OCI-LY7 (cell line): ENCODE measurements at regions not wholly inside any gene's neighbourhood (a gene's known extent, or its start where the extent isn't known, plus 50 kb on each side); places are given as distances from the start of the nearest gene placed in this dataset.

Experiments
- BruUV-seq: library from RNA; stranded (reverse); fragments of 400-500 nt; replicated peaks from 2 replicates; lab custom pipeline; 2021; lab: Mats Ljungman, UMichigan
- CTCF ChIA-PET: fragments of 300-600 bp; sonication (Branson Sonifier 250); formaldehyde crosslinking; loops from one replicate; lab custom pipeline; 2022; ENCODE audit warnings: antibody characterized with exemption; ENCODE audit not compliant: unreplicated experiment; lab: Charles Lee
- POLR2A ChIA-PET: fragments of 300-600 bp; sonication (Branson Sonifier 250); formaldehyde crosslinking; loops from one replicate; lab custom pipeline; 2022; ENCODE audit warnings: antibody characterized with exemption; lab: Charles Lee
- DNase-seq: peaks from one replicate; pipeline ENCODE4 v3.0.0-alpha.2; 2015; ENCODE audit warnings: low spot score
- H2AFZ ChIP-seq: fragments of 200-600 bp; sonication (generic), shearing (Covaris generic); 2 replicates; pipeline ENCODE4 v1.6.1; 2014; ENCODE audit warnings: mild to moderate bottlenecking, antibody characterized with exemption, low read length, moderate library complexity
- H3K27ac ChIP-seq: fragments of 200-600 bp; sonication (generic); 2 replicates; pipeline ENCODE4 v1.5.1; 2014; ENCODE audit warnings: mixed run types, low read depth, mild to moderate bottlenecking, moderate library complexity, low read length, inconsistent platforms; ENCODE audit not compliant: poor library complexity, severe bottlenecking
- H3K36me3 ChIP-seq: fragments of 200-600 bp; sonication (generic); 2 replicates; pipeline ENCODE4 v1.6.1; 2014; ENCODE audit warnings: mild to moderate bottlenecking, antibody characterized with exemption, low read length, moderate library complexity, mixed read lengths; ENCODE audit not compliant: insufficient read depth
- H3K4me1 ChIP-seq: fragments of 200-600 bp; sonication (generic); 2 replicates; pipeline ENCODE4 v1.5.1; 2014; ENCODE audit warnings: mild to moderate bottlenecking, low read length; ENCODE audit not compliant: insufficient read depth, poor library complexity, severe bottlenecking
- H3K4me2 ChIP-seq: fragments of 200-600 bp; sonication (generic); 2 replicates; pipeline ENCODE4 v1.6.1; 2014; ENCODE audit warnings: mild to moderate bottlenecking, low read length
- H3K4me3 ChIP-seq: fragments of 200-600 bp; sonication (generic); 2 replicates; pipeline ENCODE4 v1.5.1; 2014; ENCODE audit warnings: mild to moderate bottlenecking, low read depth, low read length; ENCODE audit not compliant: poor library complexity, severe bottlenecking
- H3K79me2 ChIP-seq: fragments of 200-600 bp; sonication (generic); 2 replicates; pipeline ENCODE4 v1.6.1; 2016; ENCODE audit warnings: low read depth, mild to moderate bottlenecking, low read length, moderate library complexity, mixed read lengths; ENCODE audit not compliant: insufficient read depth
- H3K9me2 ChIP-seq: fragments of 200-600 bp; sonication (generic); 2 replicates; pipeline ENCODE4 v1.6.1; 2016; ENCODE audit warnings: mild to moderate bottlenecking, low read length, mixed read lengths; ENCODE audit not compliant: insufficient read depth
- H3K9me3 ChIP-seq: fragments of 200-600 bp; sonication (generic); 2 replicates; pipeline ENCODE4 v1.6.1; 2014; ENCODE audit warnings: mild to moderate bottlenecking, mixed run types, low read length, mixed read lengths
- H4K20me1 ChIP-seq: fragments of 200-600 bp; sonication (generic); 2 replicates; pipeline ENCODE4 v1.6.1; 2014; ENCODE audit warnings: mild to moderate bottlenecking, antibody characterized with exemption, low read length, moderate library complexity, mixed read lengths; ENCODE audit not compliant: insufficient read depth
- CTCF ChIP-seq: fragments of 200-600 bp; sonication (generic); conservative IDR thresholded peaks from 2 replicates; pipeline ENCODE4 v1.5.1; 2014; ENCODE audit warnings: mild to moderate bottlenecking, antibody characterized with exemption, low read length, moderate library complexity, mixed read lengths
- EZH2phosphoT487 ChIP-seq: fragments of 200-600 bp; sonication (generic); IDR thresholded peaks from 2 replicates; pipeline ENCODE4 v1.6.1; 2018; ENCODE audit warnings: low read depth, borderline replicate concordance, mild to moderate bottlenecking, mixed run types, antibody characterized with exemption, low read length, moderate library complexity, mixed read lengths
- intact Hi-C: fragments of 100-400 bp; cut with micrococcal nuclease; formaldehyde crosslinking; loops from one replicate; pipeline ENCODE4 v1.10.0; 2022; ENCODE audit not compliant: unreplicated experiment

GRCh38 chr12:113575386-113575785, 103.7 kb upstream of the LHX5 start:
- Histone ChIP-seq H3K4me2 (no peak overlapping the region), H3K27ac (no peak overlapping the region), H3K4me3 (no peak overlapping the region), H3K36me3 (no peaks in the 10 kb centered on the region), H2AFZ (no peak overlapping the region), H3K79me2 (no peaks in the 10 kb centered on the region), H4K20me1 (no peaks in the 10 kb centered on the region), H3K9me2 (no peaks in the 10 kb centered on the region), H3K9me3 (no peaks in the 10 kb centered on the region), H3K4me1 (peaks cover 14% of the 10 kb centered on the region)
- TF ChIP-seq CTCF (no peak), EZH2phosphoT487 (no peak)
- DNase-seq = no peak
- intact Hi-C loops = no loop called here
- ChIA-PET CTCF (no interaction called here), POLR2A (no interaction called here)
- no TSS peak for BruUV-seq

GRCh38 chr12:113573148-113573547, 101.5 kb upstream of the LHX5 start:
- TF ChIP-seq EZH2phosphoT487 (no peak), CTCF (no peak)
- intact Hi-C loops = no loop called here

DNA sequence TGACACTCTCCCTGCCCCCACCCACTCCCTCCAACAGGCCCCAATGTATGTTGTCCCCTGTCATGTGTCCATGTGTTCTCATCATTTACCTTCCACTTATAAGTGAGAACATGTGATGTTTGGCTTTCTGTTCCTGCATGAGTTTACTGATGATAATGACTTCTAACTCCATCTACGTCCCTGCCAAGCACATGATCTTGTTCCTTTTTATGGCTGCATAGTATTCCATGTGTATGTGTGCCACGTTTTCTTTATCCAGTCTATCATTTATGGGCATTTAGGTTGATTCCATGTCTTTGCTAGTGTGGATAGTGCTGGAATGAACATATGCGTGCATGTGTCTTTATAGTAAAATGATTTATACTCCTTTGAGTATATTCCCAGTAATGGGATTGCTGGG, 100.0 kb upstream of the LHX5 start:
- no peak for DNase-seq
- H3K4me3 ChIP-seq = no peak overlapping the region
- no TSS peak for BruUV-seq
- H3K9me3 ChIP-seq = no peaks in the 10 kb centered on the region
- TF ChIP-seq CTCF (no peak), EZH2phosphoT487 (no peak)
- no peak overlapping the region for H3K4me2 ChIP-seq
- no peaks in the 10 kb centered on the region for H3K79me2 ChIP-seq
- POLR2A ChIA-PET = interaction anchor here (0.6 kb wide), 1 partner anchor 75 kb away, joined by 4 read pairs; no protein-coding TSS in a partner anchor
- no peak overlapping the region for H3K27ac ChIP-seq
- H4K20me1 ChIP-seq = no peaks in the 10 kb centered on the region
- intact Hi-C loops = no loop called here
- H3K9me2 ChIP-seq = no peaks in the 10 kb centered on the region
- no peaks in the 10 kb centered on the region for H3K36me3 ChIP-seq
- CTCF ChIA-PET = no interaction called here
- H2AFZ ChIP-seq = no peak overlapping the region
- H3K4me1 ChIP-seq = no peaks in the 10 kb centered on the region

More at GRCh38 chr12:113573148-113573547, 101.5 kb upstream of the LHX5 start:
- no peak for DNase-seq
- H3K4me2 ChIP-seq = no peak overlapping the region
- no peak overlapping the region for H2AFZ ChIP-seq
- no peaks in the 10 kb centered on the region for H3K9me2 ChIP-seq
- H3K4me1 ChIP-seq = peaks cover 9% of the 10 kb centered on the region
- no peaks in the 10 kb centered on the region for H3K79me2 ChIP-seq
- no peak overlapping the region for H3K27ac ChIP-seq
- H3K9me3 ChIP-seq = no peaks in the 10 kb centered on the region
- H3K36me3 ChIP-seq = no peaks in the 10 kb centered on the region
- no peaks in the 10 kb centered on the region for H4K20me1 ChIP-seq
- BruUV-seq = no TSS peak
- no peak overlapping the region for H3K4me3 ChIP-seq
- CTCF ChIA-PET = no interaction called here
- POLR2A ChIA-PET = no interaction called here
